Vagina (tissue), 2 donors: ENCODE measurements at regions not wholly inside any gene's neighbourhood (a gene's known extent, or its start where the extent isn't known, plus 50 kb on each side); places are given as distances from the start of the nearest gene placed in this dataset.

Experiments used
- DNase-seq, 2 donors: peaks; one replicate each; pipeline ENCODE4 v3.0.0-alpha.2; 2017; ENCODE audit errors: extremely low spot score in 2 of 2
- H3K27ac ChIP-seq: fragments of 200-600 bp; sonication (generic); one replicate; pipeline ENCODE4 v1.5.1; 2019
- H3K27me3 ChIP-seq: fragments of 200-600 bp; sonication (generic); one replicate; pipeline ENCODE4 v1.5.1; 2019
- H3K36me3 ChIP-seq, 2 donors: fragments of 200-600 bp; sonication (generic); one replicate each; pipeline ENCODE4 v1.5.1; 2017 to 2019
- H3K4me1 ChIP-seq: fragments of 200-600 bp; sonication (generic); one replicate; pipeline ENCODE4 v1.5.1; 2019
- H3K4me3 ChIP-seq, 2 donors: fragments of 200-600 bp; sonication (generic); 1 replicate in 1 of 2; 2 replicates in 1 of 2; pipeline ENCODE4 v1.5.1; 2016 to 2019
- H3K9me3 ChIP-seq: fragments of 200-600 bp; sonication (generic); one replicate; pipeline ENCODE4 v1.5.1; 2019
- CTCF ChIP-seq, 3 experiments: fragments of 450-650 bp in 2 of 3; fragments of 200-600 bp in 1 of 3; sonication (generic) in 1 of 3; IDR thresholded peaks; one replicate each; pipeline ENCODE4 v1.5.1; 2017 to 2019; ENCODE audit warnings: antibody characterized with exemption in 3 of 3, mild to moderate bottlenecking in 2 of 3, moderate library complexity in 2 of 3
- POLR2A ChIP-seq, 2 donors: fragments of 450-650 bp; IDR thresholded peaks; one replicate each; pipeline ENCODE4 v1.6.1; 2017; ENCODE audit warnings: antibody characterized with exemption in 2 of 2, mild to moderate bottlenecking in 2 of 2, moderate library complexity in 2 of 2
- POLR2AphosphoS5 ChIP-seq, 2 donors: sonication (generic); formaldehyde crosslinking; IDR thresholded peaks; one replicate each; pipeline ENCODE4 v1.9.0; 2017; ENCODE audit warnings: antibody characterized with exemption in 2 of 2, mild to moderate bottlenecking in 2 of 2, low read depth in 1 of 2; ENCODE audit not compliant: insufficient read depth in 1 of 2
- intact Hi-C: fragments of 100-400 bp; cut with DNase I; formaldehyde crosslinking; loops from one replicate; pipeline ENCODE4 v1.15.1; 2023

- TF ChIP-seq POLR2AphosphoS5 (IDR thresholded peaks at IDR 0.05; ENCODE audit: insufficient read depth in 1 of 2, low read depth in 1 of 2) (no peak), CTCF (IDR thresholded peaks at IDR 0.05) (no peak), POLR2A (IDR thresholded peaks at IDR 0.05) (no peak)
- Histone ChIP-seq H3K36me3 (no peaks in the 10 kb centered on the region), H3K27me3 (no peaks in the 10 kb centered on the region), H3K4me1 (no peaks in the 10 kb centered on the region), H3K4me3 (peak overlapping the region; percentile 19 to 42), H3K27ac (no peak overlapping the region), H3K9me3 (no peaks in the 10 kb centered on the region)
- DNase-seq = no peak
- intact Hi-C loops = no loop called here
These were observed 124.4 kb upstream of the PRMT8 start for GRCh38 chr12:3366451-3367110.

GRCh38 chr12:3367750-3368444 lies 123.1 kb upstream of the PRMT8 start:
- H3K4me1 ChIP-seq = no peaks in the 10 kb centered on the region
- no peak overlapping the region for H3K27ac ChIP-seq
- intact Hi-C loops = no loop called here
- no peaks in the 10 kb centered on the region for H3K27me3 ChIP-seq
- DNase-seq = no peak
- TF ChIP-seq POLR2A (IDR thresholded peaks at IDR 0.05) = no peak
- no peaks in the 10 kb centered on the region for H3K36me3 ChIP-seq
- H3K9me3 ChIP-seq = no peaks in the 10 kb centered on the region
- H3K4me3 ChIP-seq = no peak overlapping the region

DNA sequence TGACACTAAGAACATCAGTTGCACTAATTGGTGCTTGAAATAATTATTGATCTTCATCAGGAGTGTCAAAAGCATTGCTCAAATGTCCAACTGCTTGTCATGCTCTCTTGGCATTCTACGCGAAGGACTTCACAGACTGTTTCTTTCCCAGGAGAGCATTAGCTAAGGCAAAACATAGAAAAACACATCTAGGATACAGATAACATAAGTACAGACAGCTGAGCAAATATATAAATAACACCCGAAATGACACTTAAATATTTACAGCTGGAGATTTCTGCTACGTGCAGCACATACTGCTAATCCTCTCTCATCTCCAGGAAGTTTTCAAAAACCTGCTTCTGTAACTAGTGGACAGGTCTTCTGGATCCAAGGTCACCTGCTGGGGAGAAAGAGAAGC lies 120.0 kb upstream of the PRMT8 start:
- DNase-seq = no peak
- TF ChIP-seq CTCF (IDR thresholded peaks at IDR 0.05) = no peak
- TF ChIP-seq POLR2A (IDR thresholded peaks at IDR 0.05) = no peak
- no peak for TF ChIP-seq POLR2AphosphoS5 (IDR thresholded peaks at IDR 0.05; ENCODE audit: insufficient read depth in 1 of 2, low read depth in 1 of 2)
- intact Hi-C loops = no loop called here
- H3K36me3 ChIP-seq = no peaks in the 10 kb centered on the region
- H3K9me3 ChIP-seq = no peaks in the 10 kb centered on the region
- no peaks in the 10 kb centered on the region for H3K4me1 ChIP-seq
- H3K27ac ChIP-seq = no peak overlapping the region
- no peaks in the 10 kb centered on the region for H3K27me3 ChIP-seq
- no peak overlapping the region for H3K4me3 ChIP-seq

DNA sequence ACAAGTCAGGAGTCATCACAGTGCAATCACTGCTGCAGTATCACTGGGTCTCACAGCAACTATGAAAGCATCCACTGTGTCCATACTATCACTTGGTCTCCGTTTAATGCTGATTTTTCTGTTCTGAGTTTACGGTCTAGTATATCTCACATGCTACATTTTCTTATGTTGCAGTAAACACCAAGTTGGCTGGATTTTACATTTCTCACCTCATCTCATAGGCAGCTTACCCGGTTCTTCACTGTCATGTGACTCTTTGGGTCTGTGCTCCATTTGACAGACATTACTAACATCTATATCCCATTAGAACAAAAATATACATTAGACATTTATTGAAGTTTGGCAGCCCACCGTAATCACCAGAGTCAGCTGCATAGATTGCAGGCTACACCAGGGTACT lies 115.7 kb upstream of the PRMT8 start:
- H3K4me1 ChIP-seq = peaks cover 7% of the 10 kb centered on the region
- H3K27ac ChIP-seq = no peak overlapping the region
- DNase-seq = peak in 1 of 2 donors; percentile 32
- no peak overlapping the region for H3K4me3 ChIP-seq
- no peaks in the 10 kb centered on the region for H3K9me3 ChIP-seq
- no peaks in the 10 kb centered on the region for H3K36me3 ChIP-seq
- H3K27me3 ChIP-seq = no peaks in the 10 kb centered on the region
- intact Hi-C loops = no loop called here
- no peak for TF ChIP-seq POLR2A (IDR thresholded peaks at IDR 0.05)
- TF ChIP-seq POLR2AphosphoS5 (IDR thresholded peaks at IDR 0.05; ENCODE audit: insufficient read depth in 1 of 2, low read depth in 1 of 2) = no peak
- TF ChIP-seq CTCF (IDR thresholded peaks at IDR 0.05) = no peak

DNA sequence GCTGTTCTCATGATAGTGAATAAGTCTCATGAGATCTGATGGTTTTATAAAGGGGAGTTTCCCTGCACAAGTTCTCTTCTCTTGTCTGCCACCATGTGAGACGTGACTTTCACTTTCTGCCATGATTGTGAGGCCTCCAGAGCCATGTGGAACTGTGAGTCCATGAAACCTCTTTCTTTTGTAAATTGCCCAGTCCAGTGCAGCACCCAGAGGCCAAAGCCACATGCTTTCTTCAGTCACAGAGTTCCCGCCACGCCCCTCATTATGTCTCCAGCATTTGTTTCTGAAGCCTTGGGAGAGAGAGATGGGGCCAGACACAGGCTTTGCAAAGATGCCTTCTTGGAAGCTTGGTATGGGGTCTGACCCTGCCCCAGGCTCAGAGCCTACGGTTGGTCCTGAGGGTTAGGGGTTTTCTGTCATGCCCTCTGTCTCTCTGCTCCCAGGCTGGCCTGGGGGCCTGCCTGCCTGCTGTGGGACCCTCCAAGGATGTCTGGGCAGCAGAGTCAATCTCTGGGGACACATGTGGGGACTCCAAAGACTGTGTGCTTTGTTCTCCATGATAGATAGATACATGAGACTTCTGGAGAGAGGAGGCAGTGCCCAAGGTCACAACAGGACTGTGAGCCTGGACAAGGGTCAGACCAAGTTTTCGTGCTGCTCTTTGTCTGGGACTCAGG lies 114.1 kb upstream of the PRMT8 start:
- no peaks in the 10 kb centered on the region for H3K9me3 ChIP-seq
- no peaks in the 10 kb centered on the region for H3K36me3 ChIP-seq
- H3K27ac ChIP-seq = no peak overlapping the region
- H3K27me3 ChIP-seq = no peaks in the 10 kb centered on the region
- H3K4me3 ChIP-seq = no peak overlapping the region
- peaks cover 9% of the 10 kb centered on the region for H3K4me1 ChIP-seq
- peak in 1 of 2 donors; percentile 91 for DNase-seq
- intact Hi-C loops = no loop called here
- no peak for TF ChIP-seq POLR2AphosphoS5 (IDR thresholded peaks at IDR 0.05; ENCODE audit: insufficient read depth in 1 of 2, low read depth in 1 of 2)

GRCh38 chr12:3378655-3379054 lies 112.3 kb upstream of the PRMT8 start:
- intact Hi-C loops = no loop called here
- H3K27ac ChIP-seq = no peak overlapping the region
- H3K27me3 ChIP-seq = no peaks in the 10 kb centered on the region
- H3K9me3 ChIP-seq = no peaks in the 10 kb centered on the region
- H3K4me3 ChIP-seq = no peak overlapping the region
- no peaks in the 10 kb centered on the region for H3K36me3 ChIP-seq
- DNase-seq = peak in 1 of 2 donors; percentile 52
- TF ChIP-seq POLR2AphosphoS5 (IDR thresholded peaks at IDR 0.05; ENCODE audit: insufficient read depth in 1 of 2, low read depth in 1 of 2) (no peak), CTCF (IDR thresholded peaks at IDR 0.05) (no peak), POLR2A (IDR thresholded peaks at IDR 0.05) (no peak)
- H3K4me1 ChIP-seq = peaks cover 9% of the 10 kb centered on the region
